Tibial artery (tissue), 4 donors: ENCODE measurements at regions not wholly inside any gene's neighbourhood (a gene's known extent, or its start where the extent isn't known, plus 50 kb on each side); places are given as distances from the start of the nearest gene placed in this dataset.

Experiments
- DNase-seq, 2 donors: peaks; one replicate each; pipeline ENCODE4 v3.0.0-alpha.2; 2019
- H3K27ac ChIP-seq, 2 donors: fragments of 200-600 bp; sonication (generic) in 1 of 2; 1 replicate in 1 of 2; 2 replicates in 1 of 2; pipeline ENCODE4 v1.5.1; 2018 to 2019; ENCODE audit warnings: mild to moderate bottlenecking in 1 of 2
- H3K27me3 ChIP-seq, 2 donors: fragments of 200-600 bp; sonication (generic) in 1 of 2; one replicate each; pipeline versions ENCODE4 v1.5.1 to v1.6.0; 2016 to 2019
- H3K36me3 ChIP-seq, 3 donors: fragments of 200-600 bp; sonication (generic) in 2 of 3; one replicate each; pipeline ENCODE4 v1.5.1; 2016 to 2019; ENCODE audit warnings: mild to moderate bottlenecking in 2 of 3
- H3K4me1 ChIP-seq, 4 donors: fragments of 200-600 bp; sonication (generic) in 2 of 4; 1 replicate in 3 of 4; 2 replicates in 1 of 4; pipeline ENCODE4 v1.5.1; 2016 to 2019
- H3K4me3 ChIP-seq, 2 donors: fragments of 200-600 bp; sonication (generic) in 1 of 2; 1 replicate in 1 of 2; 2 replicates in 1 of 2; pipeline ENCODE4 v1.5.1; 2018 to 2019; ENCODE audit warnings: mild to moderate bottlenecking in 2 of 2
- H3K9me3 ChIP-seq, 3 donors: fragments of 200-600 bp; sonication (generic) in 1 of 3; one replicate each; pipeline ENCODE4 v1.5.1; 2016 to 2019
- intact Hi-C: fragments of 100-400 bp; cut with DNase I; formaldehyde crosslinking; loops from one replicate; pipeline ENCODE4 v1.15.0; 2023; ENCODE audit warnings: low total_unique reads
- TF ChIP-seq, protein P1 (sequence below), 2 experiments: fragments of 200-600 bp in 1 of 2; fragments of 450-650 bp in 1 of 2; IDR thresholded peaks; one replicate each; pipeline ENCODE4 v1.5.1; 2017 to 2019; ENCODE audit warnings: antibody characterized with exemption in 2 of 2, mild to moderate bottlenecking in 1 of 2, moderate library complexity in 1 of 2

GRCh38 chr3:16765661-16766060 lies 119.1 kb upstream of the PLCL2 start:
- Histone ChIP-seq H3K4me3 (no peak overlapping the region), H3K9me3 (no peaks in the 10 kb centered on the region), H3K4me1 (peaks cover 0 to 20% (median 0%) of the 10 kb centered on the region in 4 donors), H3K36me3 (no peaks in the 10 kb centered on the region), H3K27me3 (no peaks in the 10 kb centered on the region), H3K27ac (no peak overlapping the region)
- no peak for DNase-seq
- TF ChIP-seq, protein P1, sequence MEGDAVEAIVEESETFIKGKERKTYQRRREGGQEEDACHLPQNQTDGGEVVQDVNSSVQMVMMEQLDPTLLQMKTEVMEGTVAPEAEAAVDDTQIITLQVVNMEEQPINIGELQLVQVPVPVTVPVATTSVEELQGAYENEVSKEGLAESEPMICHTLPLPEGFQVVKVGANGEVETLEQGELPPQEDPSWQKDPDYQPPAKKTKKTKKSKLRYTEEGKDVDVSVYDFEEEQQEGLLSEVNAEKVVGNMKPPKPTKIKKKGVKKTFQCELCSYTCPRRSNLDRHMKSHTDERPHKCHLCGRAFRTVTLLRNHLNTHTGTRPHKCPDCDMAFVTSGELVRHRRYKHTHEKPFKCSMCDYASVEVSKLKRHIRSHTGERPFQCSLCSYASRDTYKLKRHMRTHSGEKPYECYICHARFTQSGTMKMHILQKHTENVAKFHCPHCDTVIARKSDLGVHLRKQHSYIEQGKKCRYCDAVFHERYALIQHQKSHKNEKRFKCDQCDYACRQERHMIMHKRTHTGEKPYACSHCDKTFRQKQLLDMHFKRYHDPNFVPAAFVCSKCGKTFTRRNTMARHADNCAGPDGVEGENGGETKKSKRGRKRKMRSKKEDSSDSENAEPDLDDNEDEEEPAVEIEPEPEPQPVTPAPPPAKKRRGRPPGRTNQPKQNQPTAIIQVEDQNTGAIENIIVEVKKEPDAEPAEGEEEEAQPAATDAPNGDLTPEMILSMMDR (IDR thresholded peaks at IDR 0.05) = no peak
- intact Hi-C loops = no loop called here

DNA sequence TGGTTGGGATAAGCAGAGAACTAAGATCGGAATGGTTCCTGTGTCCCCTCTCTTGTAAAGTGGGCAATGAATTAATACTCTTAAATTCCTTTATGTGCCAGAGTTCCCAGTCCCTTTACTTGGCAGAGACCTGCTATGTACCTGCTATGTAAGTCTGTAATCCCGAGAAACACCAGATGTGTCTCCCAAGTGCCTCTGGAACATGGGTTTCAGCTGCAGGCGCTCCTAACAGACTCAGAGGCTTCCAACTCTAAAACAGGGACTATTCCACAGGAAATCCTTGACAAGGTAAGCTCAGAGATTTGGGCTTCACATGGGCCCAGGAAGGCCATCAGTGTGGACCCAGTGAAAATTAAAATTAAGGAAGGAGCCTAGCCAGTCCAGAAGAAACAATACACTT lies 117.7 kb upstream of the PLCL2 start:
- Histone ChIP-seq H3K4me3 (no peak overlapping the region), H3K9me3 (no peaks in the 10 kb centered on the region), H3K4me1 (peaks cover 0 to 22% (median 0%) of the 10 kb centered on the region in 4 donors), H3K27ac (no peak overlapping the region), H3K36me3 (no peaks in the 10 kb centered on the region), H3K27me3 (no peaks in the 10 kb centered on the region)
- intact Hi-C loops = no loop called here
- TF ChIP-seq, protein P1 (IDR thresholded peaks at IDR 0.05) = no peak
- no peak for DNase-seq

GRCh38 chr3:16768014-16768413 lies 116.7 kb upstream of the PLCL2 start:
- intact Hi-C loops = no loop called here
- no peak overlapping the region for H3K27ac ChIP-seq

DNA sequence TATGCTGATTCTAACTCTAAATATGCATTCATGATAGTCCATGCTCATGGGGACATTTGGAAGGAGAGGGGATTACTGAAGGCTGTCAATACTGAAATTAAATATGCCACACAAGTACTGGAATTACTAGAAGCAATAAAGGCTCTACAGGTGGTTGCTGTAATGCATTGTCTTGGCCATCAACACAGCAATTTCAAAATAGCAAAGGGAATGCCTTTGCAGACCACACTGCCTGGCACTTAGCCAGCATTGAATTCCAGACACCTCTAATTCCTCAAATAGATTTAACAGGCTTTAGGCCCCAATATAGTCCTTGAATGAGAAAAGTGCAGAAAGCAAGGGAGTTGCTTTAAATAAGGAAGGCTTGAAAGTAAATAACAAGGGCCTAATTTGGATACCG lies 115.8 kb upstream of the PLCL2 start:
- Histone ChIP-seq H3K27ac (no peak overlapping the region), H3K27me3 (no peaks in the 10 kb centered on the region)

More at GRCh38 chr3:16768014-16768413, 116.7 kb upstream of the PLCL2 start:
- Histone ChIP-seq H3K9me3 (no peaks in the 10 kb centered on the region), H3K27me3 (no peaks in the 10 kb centered on the region), H3K4me1 (peaks cover 0 to 22% (median 0%) of the 10 kb centered on the region in 4 donors), H3K36me3 (no peaks in the 10 kb centered on the region), H3K4me3 (no peak overlapping the region)
- DNase-seq = no peak
- TF ChIP-seq, protein P1 (IDR thresholded peaks at IDR 0.05) = no peak

GRCh38 chr3:16769525-16769924 lies 115.2 kb upstream of the PLCL2 start:
- H3K27me3 ChIP-seq = no peaks in the 10 kb centered on the region
- H3K36me3 ChIP-seq = no peaks in the 10 kb centered on the region
- no peak overlapping the region for H3K27ac ChIP-seq
- TF ChIP-seq, protein P1 (IDR thresholded peaks at IDR 0.05) = no peak
- H3K4me1 ChIP-seq = peaks cover 0 to 22% (median 0%) of the 10 kb centered on the region in 4 donors
- intact Hi-C loops = no loop called here
- H3K9me3 ChIP-seq = no peaks in the 10 kb centered on the region
- no peak overlapping the region for H3K4me3 ChIP-seq
- no peak for DNase-seq

More for the DNA sequence above, 115.8 kb upstream of the PLCL2 start:
- Histone ChIP-seq H3K9me3 (no peaks in the 10 kb centered on the region), H3K36me3 (no peaks in the 10 kb centered on the region), H3K4me3 (no peak overlapping the region), H3K4me1 (peaks cover 0 to 22% (median 0%) of the 10 kb centered on the region in 4 donors)
- intact Hi-C loops = no loop called here
- TF ChIP-seq, protein P1 (IDR thresholded peaks at IDR 0.05) = no peak
- no peak for DNase-seq

- intact Hi-C loops = no loop called here
- Histone ChIP-seq H3K27me3 (no peaks in the 10 kb centered on the region), H3K4me1 (peaks cover 0 to 22% (median 0%) of the 10 kb centered on the region in 4 donors), H3K36me3 (no peaks in the 10 kb centered on the region), H3K4me3 (no peak overlapping the region), H3K9me3 (no peaks in the 10 kb centered on the region), H3K27ac (no peak overlapping the region)
- DNase-seq = no peak
- TF ChIP-seq, protein P1 (IDR thresholded peaks at IDR 0.05) = no peak
These were observed 114.7 kb upstream of the PLCL2 start for GRCh38 chr3:16770021-16770420.
